ENCODE measurements at regions not wholly inside any gene's neighbourhood (a gene's known extent, or its start where the extent isn't known, plus 50 kb on each side); places are given as distances from the start of the nearest gene placed in this dataset.
A peak's percentile ranks its signal among the peaks of the same experiment; 100 is the strongest.
"Not testable (repeated sequence)": the region's sequence is repeated elsewhere in the genome, so short reads cannot be mapped to it uniquely, and the experiment has no call there.

GRCh38 chr1:143698016-143698415, 273.8 kb downstream of the FAM72C start:
- DNase-seq (ENCODE audit: low spot score), result peak; percentile 36

GRCh38 chr1:143694085-143694484, 277.7 kb downstream of the FAM72C start:
- DNase-seq (ENCODE audit: low spot score), result no peak

- DNase-seq (ENCODE audit: low spot score), result no peak
These were observed 279.7 kb downstream of the FAM72C start for GRCh38 chr1:143691971-143692529.

GRCh38 chr1:143691400-143691891, 280.3 kb downstream of the FAM72C start:
- no peak for DNase-seq (ENCODE audit: low spot score)

- DNase-seq (ENCODE audit: low spot score), result no peak
These were observed 282.0 kb downstream of the FAM72C start for GRCh38 chr1:143689781-143690180.

- DNase-seq (ENCODE audit: low spot score), result no peak
These were observed 291.5 kb downstream of the FAM72C start for GRCh38 chr1:143680304-143680703.

- DNase-seq (ENCODE audit: low spot score), result no peak
These were observed 298.8 kb downstream of the FAM72C start for GRCh38 chr1:143672983-143673382.

- no peak for DNase-seq (ENCODE audit: low spot score)
These were observed 304.1 kb downstream of the FAM72C start for GRCh38 chr1:143667730-143668129.

- no peak for DNase-seq (ENCODE audit: low spot score)
These were observed 304.9 kb downstream of the FAM72C start for GRCh38 chr1:143666851-143667250.

- DNase-seq (ENCODE audit: low spot score), result no peak
These were observed 306.2 kb downstream of the FAM72C start for GRCh38 chr1:143665606-143666005.

- not testable (repeated sequence) for DNase-seq (ENCODE audit: low spot score)
These were observed 308.7 kb downstream of the FAM72C start for GRCh38 chr1:143663056-143663455.

- no peak for DNase-seq (ENCODE audit: low spot score)
These were observed 310.2 kb downstream of the FAM72C start for GRCh38 chr1:143661418-143662101.

GRCh38 chr1:143660354-143660941, 311.3 kb downstream of the FAM72C start:
- no peak for DNase-seq (ENCODE audit: low spot score)

GRCh38 chr1:143653429-143653802, 318.4 kb downstream of the FAM72C start:
- no peak for DNase-seq (ENCODE audit: low spot score)

GRCh38 chr1:143652744-143653428, 318.9 kb downstream of the FAM72C start:
- DNase-seq (ENCODE audit: low spot score), result no peak

GRCh38 chr1:143652187-143652586, 319.6 kb downstream of the FAM72C start:
- DNase-seq (ENCODE audit: low spot score), result no peak

- no peak for DNase-seq (ENCODE audit: low spot score)
These were observed 320.3 kb downstream of the FAM72C start for GRCh38 chr1:143651350-143651992.

GRCh38 chr1:143644035-143644434, 327.8 kb downstream of the FAM72C start:
- not testable (repeated sequence) for DNase-seq (ENCODE audit: low spot score)

GRCh38 chr1:143643148-143643885, 328.5 kb downstream of the FAM72C start:
- no peak for DNase-seq (ENCODE audit: low spot score)

- DNase-seq (ENCODE audit: low spot score), result no peak
These were observed 345.9 kb downstream of the FAM72C start for GRCh38 chr1:143625886-143626285.

GRCh38 chr1:143619851-143620250, 351.9 kb downstream of the FAM72C start:
- DNase-seq (ENCODE audit: low spot score), result no peak

- no peak for DNase-seq (ENCODE audit: low spot score)
These were observed 360.6 kb downstream of the FAM72C start for GRCh38 chr1:143611159-143611558.

All from GM03348 (cell line).